Stimulated activated CD4-positive, alpha-beta T cell treated with anti-CD3 and anti-CD28 coated beads, Interleukin-1b, Interleukin-23, amount 100 ng/mL, for 1 hour (primary cell): ENCODE measurements at regions not wholly inside any gene's neighbourhood (a gene's known extent, or its start where the extent isn't known, plus 50 kb on each side); places are given as distances from the start of the nearest gene placed in this dataset.

ENCODE experiments used
- DNase-seq, 2 donors: peaks; one replicate each; pipeline ENCODE4 v3.0.0-alpha.2; 2020; ENCODE audit warnings: low read depth in 2 of 2

GRCh38 chr10:84047258-84048010 lies 91.9 kb upstream of the GHITM start:
- no peak for DNase-seq

GRCh38 chr10:84049645-84050011 lies 89.7 kb upstream of the GHITM start:
- no peak for DNase-seq

GRCh38 chr10:84053626-84054025 lies 85.7 kb upstream of the GHITM start:
- DNase-seq = no peak

GRCh38 chr10:84054743-84055142 lies 84.6 kb upstream of the GHITM start:
- DNase-seq = no peak

GRCh38 chr10:84059526-84059925 lies 79.8 kb upstream of the GHITM start:
- no peak for DNase-seq

- DNase-seq = no peak
Measured at GRCh38 chr10:84063440-84063839, 75.9 kb upstream of the GHITM start.

GRCh38 chr10:84065804-84066601 lies 73.3 kb upstream of the GHITM start:
- DNase-seq = no peak

- DNase-seq = no peak
Measured at GRCh38 chr10:84074521-84074920, 64.8 kb upstream of the GHITM start.

GRCh38 chr10:84075226-84076046 lies 63.9 kb upstream of the GHITM start:
- DNase-seq = no peak

- DNase-seq = no peak
Measured at GRCh38 chr10:84076047-84076388, 63.3 kb upstream of the GHITM start.

GRCh38 chr10:84076540-84077195 lies 62.6 kb upstream of the GHITM start:
- DNase-seq = no peak

GRCh38 chr10:84077768-84078167 lies 61.5 kb upstream of the GHITM start:
- DNase-seq = no peak

GRCh38 chr10:84078771-84079170 lies 60.5 kb upstream of the GHITM start:
- DNase-seq = no peak

GRCh38 chr10:84084342-84084741 lies 55.0 kb upstream of the GHITM start:
- no peak for DNase-seq

GRCh38 chr10:84087202-84087601 lies 52.1 kb upstream of the GHITM start:
- DNase-seq = no peak

- DNase-seq = no peak
Measured at GRCh38 chr10:84088626-84089025, 50.7 kb upstream of the GHITM start.

GRCh38 chr10:84089162-84089561 lies 50.1 kb upstream of the GHITM start:
- no peak for DNase-seq
